MM.1S (cell line): ENCODE measurements at regions not wholly inside any gene's neighbourhood (a gene's known extent, or its start where the extent isn't known, plus 50 kb on each side); places are given as distances from the start of the nearest gene placed in this dataset.

Experiments
- DNase-seq: peaks from one replicate; pipeline ENCODE4 v3.0.0-alpha.2; 2015
- H2AFZ ChIP-seq: fragments of 300-600 bp; sonication (generic); 2 replicates; pipeline ENCODE4 v1.6.0; 2016; ENCODE audit warnings: antibody characterized with exemption, low read length
- H3F3A ChIP-seq: fragments of 300-600 bp; sonication (generic); 2 replicates; pipeline ENCODE4 v1.6.1; 2016; ENCODE audit warnings: mild to moderate bottlenecking, antibody characterized with exemption, low read length, moderate library complexity, mixed read lengths; ENCODE audit not compliant: insufficient read depth
- H3K27ac ChIP-seq: fragments of 300-600 bp; sonication (generic); 2 replicates; pipeline ENCODE4 v1.5.1; 2016; ENCODE audit warnings: mild to moderate bottlenecking, low read length
- H3K27me3 ChIP-seq: fragments of 300-600 bp; sonication (generic); replicated peaks from 2 replicates; pipeline ENCODE4 v1.6.0; 2016; ENCODE audit warnings: low read length; ENCODE audit not compliant: insufficient read depth
- H3K36me3 ChIP-seq: fragments of 300-600 bp; sonication (generic); replicated peaks from 2 replicates; pipeline ENCODE4 v1.6.1; 2016; ENCODE audit warnings: mild to moderate bottlenecking, low read length, mixed read lengths; ENCODE audit not compliant: insufficient read depth
- H3K4me1 ChIP-seq: fragments of 300-600 bp; sonication (generic); 2 replicates; pipeline ENCODE4 v1.6.1; 2016; ENCODE audit warnings: low read length, mixed read lengths
- H3K4me2 ChIP-seq: fragments of 300-600 bp; sonication (generic); 2 replicates; pipeline ENCODE4 v1.6.0; 2016; ENCODE audit warnings: low read depth, low read length
- H3K4me3 ChIP-seq: fragments of 300-600 bp; sonication (generic); 2 replicates; pipeline ENCODE4 v1.5.1; 2016; ENCODE audit warnings: low read length, mixed read lengths
- H3K79me2 ChIP-seq: fragments of 300-600 bp; sonication (generic); 2 replicates; pipeline ENCODE4 v1.6.1; 2016; ENCODE audit warnings: mixed run types, low read length, mixed read lengths
- H3K9ac ChIP-seq: fragments of 300-600 bp; sonication (generic); 2 replicates; pipeline ENCODE4 v1.6.1; 2016; ENCODE audit warnings: low read length, mixed read lengths
- H3K9me2 ChIP-seq: fragments of 300-600 bp; sonication (generic); replicated peaks from 2 replicates; pipeline ENCODE4 v1.6.1; 2016; ENCODE audit warnings: mild to moderate bottlenecking, low read length, mixed read lengths; ENCODE audit not compliant: insufficient read depth
- H3K9me3 ChIP-seq: fragments of 300-600 bp; sonication (generic); replicated peaks from 2 replicates; pipeline ENCODE4 v1.6.1; 2016; ENCODE audit warnings: mild to moderate bottlenecking, low read length, mixed read lengths; ENCODE audit not compliant: insufficient read depth
- H4K20me1 ChIP-seq: fragments of 300-600 bp; sonication (generic); 2 replicates; pipeline ENCODE4 v1.6.1; 2016; ENCODE audit warnings: mild to moderate bottlenecking, low read length, moderate library complexity, mixed read lengths; ENCODE audit not compliant: insufficient read depth
- EZH2 ChIP-seq: fragments of 300-600 bp; sonication (generic); optimal IDR thresholded peaks from 2 replicates; pipeline ENCODE3; 2017; ENCODE audit warnings: low read depth, mild to moderate bottlenecking, antibody characterized with exemption, low read length, mixed read lengths
- EZH2phosphoT487 ChIP-seq: fragments of 300-600 bp; sonication (generic); IDR thresholded peaks from 2 replicates; pipeline ENCODE4 v1.6.1; 2018; ENCODE audit warnings: antibody characterized with exemption, low read length
- TF ChIP-seq, protein P1 (sequence below): fragments of 300-600 bp; sonication (generic); IDR thresholded peaks from 2 replicates; pipeline ENCODE4 v1.5.1; 2016; ENCODE audit warnings: antibody characterized with exemption, low read length, mixed read lengths

DNA sequence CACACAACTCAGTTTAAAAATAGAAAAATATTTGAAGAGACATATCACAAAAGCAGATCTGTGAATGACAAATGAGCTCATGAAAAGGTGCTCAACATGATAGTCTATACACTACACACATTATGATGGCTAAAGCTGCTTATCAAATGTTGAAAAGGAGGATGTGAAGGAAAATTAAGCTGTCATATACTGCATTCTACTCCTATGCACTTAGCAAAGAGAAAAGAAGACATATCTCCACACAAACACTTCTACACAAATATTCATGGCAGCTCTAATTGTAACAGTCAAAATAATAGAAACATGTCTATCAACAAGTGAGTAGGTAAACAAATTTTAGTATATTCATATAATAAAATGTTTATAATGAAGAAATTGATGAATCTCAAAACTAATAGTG is 540.5 kb downstream of the PLOD2 start:
- Histone ChIP-seq H3K9me2 (no peaks in the 10 kb centered on the region), H3K9me3 (no peaks in the 10 kb centered on the region), H3K79me2 (no peaks in the 10 kb centered on the region), H3K9ac (no peak overlapping the region), H3K27me3 (no peaks in the 10 kb centered on the region), H3K4me3 (no peak overlapping the region), H4K20me1 (no peaks in the 10 kb centered on the region), H3K4me2 (no peak overlapping the region), H3K4me1 (no peaks in the 10 kb centered on the region), H2AFZ (no peak overlapping the region), H3K27ac (no peak overlapping the region), H3K36me3 (no peaks in the 10 kb centered on the region), H3F3A (no peaks in the 10 kb centered on the region)
- no peak for DNase-seq
- TF ChIP-seq EZH2phosphoT487 (no peak), EZH2 (no peak)

DNA sequence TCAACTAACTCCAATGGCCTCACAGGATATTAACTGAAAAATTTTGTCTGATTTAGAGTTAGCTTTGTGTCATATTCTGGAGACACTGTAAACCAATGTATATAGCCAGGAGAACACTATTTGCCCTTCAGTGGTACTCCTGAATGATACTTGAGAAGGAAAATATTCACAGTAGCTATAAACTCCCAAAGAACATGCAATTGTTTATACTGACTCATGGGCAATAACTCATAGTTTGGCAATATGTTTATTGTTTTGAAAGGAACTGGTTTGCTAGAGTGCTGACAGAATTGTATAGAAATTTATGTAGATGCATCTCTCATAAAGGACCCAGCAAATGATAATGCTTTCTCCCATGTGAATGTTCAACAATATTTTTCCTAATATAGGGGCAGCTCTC is 537.6 kb downstream of the PLOD2 start:
- H3K4me1 ChIP-seq = no peaks in the 10 kb centered on the region
- H3K4me3 ChIP-seq = no peak overlapping the region
- no peak overlapping the region for H3K27ac ChIP-seq
- H3K36me3 ChIP-seq = no peaks in the 10 kb centered on the region
- no peak overlapping the region for H2AFZ ChIP-seq
- no peaks in the 10 kb centered on the region for H4K20me1 ChIP-seq
- H3F3A ChIP-seq = no peaks in the 10 kb centered on the region
- no peak overlapping the region for H3K4me2 ChIP-seq
- H3K79me2 ChIP-seq = no peaks in the 10 kb centered on the region
- no peaks in the 10 kb centered on the region for H3K9me2 ChIP-seq
- no peak for DNase-seq
- no peaks in the 10 kb centered on the region for H3K9me3 ChIP-seq
- TF ChIP-seq EZH2phosphoT487 (no peak), EZH2 (no peak)
- TF ChIP-seq, protein P1, sequence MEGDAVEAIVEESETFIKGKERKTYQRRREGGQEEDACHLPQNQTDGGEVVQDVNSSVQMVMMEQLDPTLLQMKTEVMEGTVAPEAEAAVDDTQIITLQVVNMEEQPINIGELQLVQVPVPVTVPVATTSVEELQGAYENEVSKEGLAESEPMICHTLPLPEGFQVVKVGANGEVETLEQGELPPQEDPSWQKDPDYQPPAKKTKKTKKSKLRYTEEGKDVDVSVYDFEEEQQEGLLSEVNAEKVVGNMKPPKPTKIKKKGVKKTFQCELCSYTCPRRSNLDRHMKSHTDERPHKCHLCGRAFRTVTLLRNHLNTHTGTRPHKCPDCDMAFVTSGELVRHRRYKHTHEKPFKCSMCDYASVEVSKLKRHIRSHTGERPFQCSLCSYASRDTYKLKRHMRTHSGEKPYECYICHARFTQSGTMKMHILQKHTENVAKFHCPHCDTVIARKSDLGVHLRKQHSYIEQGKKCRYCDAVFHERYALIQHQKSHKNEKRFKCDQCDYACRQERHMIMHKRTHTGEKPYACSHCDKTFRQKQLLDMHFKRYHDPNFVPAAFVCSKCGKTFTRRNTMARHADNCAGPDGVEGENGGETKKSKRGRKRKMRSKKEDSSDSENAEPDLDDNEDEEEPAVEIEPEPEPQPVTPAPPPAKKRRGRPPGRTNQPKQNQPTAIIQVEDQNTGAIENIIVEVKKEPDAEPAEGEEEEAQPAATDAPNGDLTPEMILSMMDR = no peak
- no peaks in the 10 kb centered on the region for H3K27me3 ChIP-seq
- H3K9ac ChIP-seq = no peak overlapping the region

DNA sequence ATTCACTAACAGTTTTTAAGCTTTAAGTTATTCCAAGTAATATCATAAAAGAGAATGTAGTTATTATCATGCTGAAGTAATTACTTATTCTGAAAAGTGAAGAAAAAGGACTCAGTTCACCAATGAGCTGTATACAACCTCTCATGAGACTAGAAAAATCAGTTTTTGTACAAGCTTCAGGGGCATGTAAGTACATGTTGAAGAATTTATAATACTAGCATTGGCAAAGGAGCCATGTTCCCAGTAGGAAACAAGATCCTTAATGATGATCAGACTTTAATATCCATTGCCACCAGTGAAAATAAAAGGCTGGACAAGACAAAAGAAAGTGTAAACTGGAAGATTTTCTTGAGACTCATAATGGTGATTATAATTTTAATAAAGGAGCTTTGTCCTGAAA is 532.8 kb downstream of the PLOD2 start:
- Histone ChIP-seq H3K27ac (no peak overlapping the region), H3K36me3 (no peaks in the 10 kb centered on the region)
- no peak for TF ChIP-seq EZH2

DNA sequence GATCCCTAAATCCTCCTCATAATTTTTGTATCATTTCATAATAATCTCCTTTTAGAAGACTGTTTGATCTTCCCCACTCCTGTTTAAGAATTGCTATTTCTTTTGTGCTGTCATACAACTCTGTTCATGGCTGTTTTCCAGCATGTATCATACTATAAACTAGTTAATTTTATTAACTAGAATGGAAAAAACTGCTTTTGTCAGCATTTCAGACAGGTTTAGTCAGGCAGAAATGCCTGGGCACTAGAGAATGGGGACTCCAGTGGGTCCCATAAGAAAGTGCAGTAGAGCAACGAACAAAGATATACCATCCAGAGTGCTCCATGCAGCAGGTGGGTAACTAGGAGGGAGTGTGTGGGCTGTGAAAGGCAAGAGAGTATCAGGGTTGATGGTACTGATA is 523.9 kb downstream of the PLOD2 start:
- Histone ChIP-seq H3K79me2 (no peaks in the 10 kb centered on the region), H3K4me3 (no peak overlapping the region), H3K4me2 (no peak overlapping the region), H3K9me2 (no peaks in the 10 kb centered on the region), H4K20me1 (no peaks in the 10 kb centered on the region), H3K36me3 (no peaks in the 10 kb centered on the region), H3K27me3 (no peaks in the 10 kb centered on the region), H3K4me1 (no peaks in the 10 kb centered on the region), H3K9ac (no peak overlapping the region), H3F3A (no peaks in the 10 kb centered on the region), H2AFZ (no peak overlapping the region), H3K9me3 (no peaks in the 10 kb centered on the region), H3K27ac (no peak overlapping the region)
- no peak for DNase-seq
- TF ChIP-seq EZH2phosphoT487 (no peak), EZH2 (no peak)
- TF ChIP-seq, protein P1 = no peak

More for the DNA sequence above, 532.8 kb downstream of the PLOD2 start:
- Histone ChIP-seq H4K20me1 (no peaks in the 10 kb centered on the region), H3K9ac (no peak overlapping the region), H3K79me2 (no peaks in the 10 kb centered on the region), H3K4me3 (no peak overlapping the region), H3K4me1 (no peaks in the 10 kb centered on the region), H3K4me2 (no peak overlapping the region), H3K9me2 (no peaks in the 10 kb centered on the region), H3K9me3 (no peaks in the 10 kb centered on the region), H3K27me3 (no peaks in the 10 kb centered on the region), H2AFZ (no peak overlapping the region), H3F3A (no peaks in the 10 kb centered on the region)
- DNase-seq = no peak
